Middle frontal gyrus (tissue), 1 donor: ENCODE measurements at regions not wholly inside any gene's neighbourhood (a gene's known extent, or its start where the extent isn't known, plus 50 kb on each side); places are given as distances from the start of the nearest gene placed in this dataset.
"Not testable (repeated sequence)": the region's sequence is repeated elsewhere in the genome, so short reads cannot be mapped to it uniquely, and the experiment has no call there.

Source experiments
- DNase-seq: peaks from one replicate; pipeline ENCODE4 v3.0.0-alpha.2; 2015; ENCODE audit warnings: low spot score; ENCODE audit errors: extremely low spot score

GRCh38 chr7:8809320-8809719, 375.9 kb downstream of the NXPH1 start:
- DNase-seq: no peak

DNA sequence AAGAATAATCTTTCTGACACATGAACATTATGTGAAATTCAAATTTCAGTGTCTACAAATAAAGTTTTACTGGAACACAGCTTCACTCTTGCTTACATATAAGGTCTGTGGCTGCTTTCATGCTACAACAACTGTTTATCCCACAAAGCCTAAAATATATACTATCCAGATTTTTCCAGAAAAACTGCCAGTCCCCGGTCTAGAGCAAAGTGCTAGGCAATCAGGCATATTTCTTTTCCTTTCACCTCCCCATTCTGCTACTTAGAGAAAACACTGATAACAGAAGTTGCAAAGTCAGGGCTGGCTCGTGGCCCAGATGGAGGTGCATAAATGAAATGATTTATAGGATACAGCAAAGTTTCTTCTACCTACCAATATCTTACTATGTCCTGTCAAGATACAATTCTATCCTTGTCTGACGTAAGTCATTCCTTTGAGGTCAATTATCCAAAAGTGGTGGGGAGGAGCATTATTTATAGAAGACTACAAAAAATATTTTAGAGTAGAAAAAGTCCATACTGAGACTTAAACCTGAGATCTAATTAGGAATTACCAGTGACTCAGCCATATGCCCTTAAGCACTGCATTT, 384.1 kb downstream of the NXPH1 start:
- DNase-seq: no peak

DNA sequence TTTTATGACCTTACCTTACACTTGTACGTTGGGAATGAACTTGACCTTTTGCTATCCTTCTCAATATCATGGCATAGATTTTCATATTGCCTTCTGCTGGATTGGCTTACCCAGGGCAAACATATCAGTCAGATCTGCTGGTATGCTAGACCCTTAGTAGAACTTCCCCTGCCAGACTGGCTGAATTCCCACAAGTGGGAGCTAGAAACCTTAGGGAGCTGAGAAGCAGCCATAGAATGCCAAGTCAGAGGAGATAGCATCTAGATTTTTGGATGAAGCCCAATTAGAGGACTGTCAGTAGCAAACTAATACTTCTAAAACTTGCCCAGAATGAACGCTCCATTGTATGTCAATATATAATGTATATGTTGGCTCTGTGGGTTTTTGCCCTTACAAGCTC, 385.0 kb downstream of the NXPH1 start:
- no peak for DNase-seq

DNA sequence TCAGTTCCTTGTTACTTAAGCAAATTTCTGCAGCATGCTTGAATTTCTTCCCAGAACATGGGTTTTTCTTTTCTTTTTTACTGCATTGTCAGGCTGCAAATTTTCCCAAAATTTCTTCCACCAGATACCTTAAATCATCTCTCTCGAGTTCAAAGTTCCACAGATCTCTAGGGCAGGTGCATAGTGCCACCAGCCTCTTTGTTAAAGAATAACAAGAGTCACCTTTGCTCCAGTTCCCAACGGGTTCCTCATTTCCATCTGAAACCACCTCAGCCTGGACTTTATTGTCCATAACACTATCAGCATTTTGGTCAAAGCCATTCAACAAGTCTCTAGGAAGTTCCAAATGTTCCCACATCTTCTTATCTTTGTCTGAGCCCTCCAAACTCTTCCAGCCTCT, 389.2 kb downstream of the NXPH1 start:
- DNase-seq: no peak

GRCh38 chr7:8823486-8823885, 390.1 kb downstream of the NXPH1 start:
- DNase-seq: no peak

DNA sequence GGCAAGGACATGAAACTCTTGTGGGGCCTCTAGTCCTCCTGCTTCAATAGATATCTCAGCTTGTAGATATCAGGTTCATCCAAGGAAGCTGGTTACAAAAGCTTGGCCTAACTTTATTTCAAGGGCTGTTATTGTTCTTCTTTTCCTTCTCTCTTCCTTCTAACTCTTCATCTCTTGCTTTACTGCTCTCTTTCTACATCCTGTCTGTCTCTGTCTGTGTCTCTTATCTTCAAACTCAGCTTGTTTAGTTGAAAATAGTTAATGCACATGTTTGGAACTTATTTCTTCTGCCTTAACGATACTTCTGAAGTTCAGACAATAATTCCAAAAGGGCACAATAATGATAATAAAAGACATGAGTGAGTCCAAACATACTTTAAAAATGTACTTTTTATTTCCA, 393.9 kb downstream of the NXPH1 start:
- no peak for DNase-seq

GRCh38 chr7:8829100-8829499, 395.7 kb downstream of the NXPH1 start:
- DNase-seq: no peak

GRCh38 chr7:8831376-8831775, 398.0 kb downstream of the NXPH1 start:
- no peak for DNase-seq

DNA sequence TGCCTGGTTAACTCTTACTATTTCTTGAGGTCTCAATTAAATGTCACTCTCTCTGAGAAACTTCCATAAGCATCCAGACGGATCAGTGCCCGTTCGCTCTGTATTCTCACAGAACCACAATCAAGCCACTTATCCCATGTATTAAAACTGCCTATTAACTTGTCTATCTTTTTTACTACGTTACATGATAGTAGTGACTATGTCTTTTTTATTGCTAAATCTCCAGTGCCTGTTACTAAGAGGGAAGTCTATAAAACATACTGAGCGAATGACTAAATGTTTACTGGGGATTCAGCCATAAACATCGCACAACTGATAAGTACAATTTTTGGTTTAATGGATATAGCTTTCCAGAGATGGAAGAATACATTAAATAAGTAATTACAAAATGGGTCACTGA, 399.9 kb downstream of the NXPH1 start:
- no peak for DNase-seq

DNA sequence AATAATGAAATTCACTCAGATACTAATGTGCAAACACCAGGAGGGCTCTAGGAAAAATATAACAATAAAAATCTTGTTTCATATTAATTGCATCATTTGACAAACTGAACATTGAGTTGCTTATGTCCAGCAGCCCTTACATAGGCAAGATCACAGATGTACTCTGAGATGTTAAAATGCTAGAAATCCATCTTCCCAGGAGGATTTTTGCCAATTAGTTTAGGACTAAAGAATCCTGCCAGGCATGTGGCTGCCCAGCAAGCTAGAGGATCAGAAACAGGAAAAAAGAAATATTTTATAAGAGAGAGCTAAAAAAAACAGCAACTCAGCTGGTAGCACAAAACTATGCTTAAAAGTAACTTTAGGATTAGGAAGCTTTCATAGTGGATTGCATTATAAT, 407.8 kb downstream of the NXPH1 start:
- no peak for DNase-seq

GRCh38 chr7:8871716-8872115, 438.3 kb downstream of the NXPH1 start:
- DNase-seq: no peak

- DNase-seq: no peak
Measured at GRCh38 chr7:8881916-8882315, 448.5 kb downstream of the NXPH1 start.

- no peak for DNase-seq
Measured at GRCh38 chr7:8885480-8886000, 452.1 kb downstream of the NXPH1 start.

DNA sequence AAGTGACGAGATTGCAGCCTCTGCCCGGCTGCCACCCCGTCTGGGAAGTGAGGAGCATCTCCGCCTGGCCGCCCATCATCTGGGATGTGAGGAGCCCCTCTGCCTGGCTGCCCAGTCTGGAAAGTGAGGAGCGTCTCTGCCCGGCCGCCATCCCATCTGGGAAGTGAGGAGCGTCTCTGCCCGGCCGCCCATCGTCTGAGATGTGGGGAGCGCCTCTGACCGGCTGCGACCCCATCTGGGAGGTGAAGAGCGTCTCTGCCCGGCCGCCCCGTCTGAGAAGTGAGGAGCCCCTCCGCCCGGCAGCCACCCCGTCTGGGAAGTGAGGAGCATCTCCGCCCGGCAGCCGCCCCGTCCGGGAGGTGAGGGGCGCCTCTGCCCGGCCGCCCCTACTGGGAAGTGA, 456.9 kb downstream of the NXPH1 start:
- DNase-seq: not testable (repeated sequence)

GRCh38 chr7:8893775-8894174, 460.4 kb downstream of the NXPH1 start:
- no peak for DNase-seq

GRCh38 chr7:8906396-8907075, 473.1 kb downstream of the NXPH1 start:
- no peak for DNase-seq

DNA sequence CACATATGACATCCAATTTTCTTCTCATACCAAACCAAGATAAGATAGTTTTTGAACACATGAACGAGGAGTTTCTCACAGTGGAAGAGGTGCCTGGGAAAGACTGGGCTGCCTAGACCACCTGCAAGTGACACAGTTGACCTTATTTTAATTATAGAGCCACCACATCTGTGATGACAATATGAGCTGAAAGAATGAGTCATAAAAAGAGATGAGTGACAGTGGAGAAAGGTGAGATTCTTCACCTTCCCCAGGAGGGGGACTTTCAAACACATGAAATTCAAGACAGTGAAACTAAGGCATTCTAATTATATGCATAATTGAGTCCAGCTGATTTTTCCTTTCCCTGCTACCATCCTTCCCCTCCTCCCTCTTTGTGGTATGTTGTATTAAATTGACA, 475.5 kb downstream of the NXPH1 start:
- DNase-seq: no peak

GRCh38 chr7:8913682-8914081, 480.3 kb downstream of the NXPH1 start:
- no peak for DNase-seq

- no peak for DNase-seq
Measured at GRCh38 chr7:8921807-8922206, 488.4 kb downstream of the NXPH1 start.

DNA sequence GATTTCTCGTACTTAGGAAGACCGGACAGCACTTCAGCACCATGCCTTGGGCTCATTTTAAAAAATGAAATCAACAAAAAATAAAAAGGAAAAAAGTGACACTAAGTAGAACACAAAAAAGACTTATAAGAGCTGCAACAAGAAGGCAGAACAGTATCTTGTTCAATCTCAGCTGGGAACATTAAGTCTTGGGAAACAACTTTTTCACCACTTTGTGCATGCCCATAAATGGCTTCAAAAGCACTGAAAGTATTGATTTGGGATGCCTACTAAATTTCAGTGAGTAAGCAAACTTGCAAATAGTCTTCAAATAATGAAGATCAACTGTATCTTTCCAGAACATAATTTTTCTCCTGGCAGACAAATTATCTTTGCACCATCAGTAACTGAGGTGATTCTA, 489.3 kb downstream of the NXPH1 start:
- DNase-seq: no peak

- no peak for DNase-seq
Measured at GRCh38 chr7:8923164-8923806, 489.9 kb downstream of the NXPH1 start.

DNA sequence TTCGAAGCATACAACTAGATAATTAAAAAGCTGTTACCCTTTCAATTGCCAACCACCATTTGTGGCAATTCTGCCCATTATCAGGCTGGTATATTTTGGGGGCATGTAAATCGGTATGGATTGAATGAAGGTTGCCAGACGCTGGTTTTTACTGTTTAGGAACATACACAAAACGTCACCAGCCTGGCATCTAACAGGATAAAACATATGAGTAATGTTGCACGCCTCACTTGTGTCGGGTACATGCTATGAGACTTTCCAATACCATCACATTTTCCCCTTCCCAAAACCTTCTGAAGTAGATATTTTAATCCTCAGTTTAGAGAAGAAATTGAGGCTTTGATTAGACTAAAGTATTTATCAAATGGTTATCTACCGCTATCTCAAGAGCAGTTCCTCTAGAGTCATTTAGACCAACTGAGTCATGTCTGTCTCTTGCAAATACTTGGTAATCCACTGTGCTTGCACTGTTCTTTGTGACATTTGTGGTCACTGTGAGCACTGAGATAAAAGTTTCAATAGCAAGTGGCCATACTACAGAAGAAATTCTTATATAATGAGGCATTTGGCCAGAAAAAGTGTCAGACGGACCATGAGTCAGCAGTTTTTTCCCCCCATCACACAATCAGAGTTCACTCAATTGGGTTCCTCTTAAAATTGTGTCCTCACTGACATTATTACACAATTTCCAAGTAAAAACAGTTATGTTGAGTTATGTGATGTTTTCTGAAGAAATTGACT, 498.7 kb downstream of the NXPH1 start:
- no peak for DNase-seq
